H1 (cell line): ENCODE measurements at regions not wholly inside any gene's neighbourhood (a gene's known extent, or its start where the extent isn't known, plus 50 kb on each side); places are given as distances from the start of the nearest gene placed in this dataset.

ENCODE experiments used
- RFX5 ChIP-seq: IDR thresholded peaks from 2 replicates; pipeline ENCODE4 v1.6.1; 2011; ENCODE audit warnings: low read depth, low read length, improper control_type of control experiment, borderline replicate concordance
- ZNF274 ChIP-seq: IDR thresholded peaks from 2 replicates; pipeline ENCODE4 v1.7.0; 2012; ENCODE audit warnings: low read length, borderline replicate concordance; ENCODE audit errors: extremely low read depth
- TF ChIP-seq, protein P1 (sequence below): IDR thresholded peaks from 2 replicates; pipeline ENCODE4 v1.6.1; 2011; ENCODE audit warnings: low read depth, mild to moderate bottlenecking, low read length; ENCODE audit not compliant: insufficient read depth

GRCh38 chr7:33732462-33732861, 172.9 kb upstream of the BMPER start (continued):
- TF ChIP-seq, protein P1, sequence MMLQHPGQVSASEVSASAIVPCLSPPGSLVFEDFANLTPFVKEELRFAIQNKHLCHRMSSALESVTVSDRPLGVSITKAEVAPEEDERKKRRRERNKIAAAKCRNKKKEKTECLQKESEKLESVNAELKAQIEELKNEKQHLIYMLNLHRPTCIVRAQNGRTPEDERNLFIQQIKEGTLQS, result no peak
- TF ChIP-seq ZNF274 (no peak), RFX5 (no peak)
